NB4 (cell line): ENCODE measurements at regions not wholly inside any gene's neighbourhood (a gene's known extent, or its start where the extent isn't known, plus 50 kb on each side); places are given as distances from the start of the nearest gene placed in this dataset.

Source experiments
- POLR2A ChIP-seq: IDR thresholded peaks from 2 replicates; pipeline ENCODE4 v1.6.1; 2011; ENCODE audit warnings: mild to moderate bottlenecking; ENCODE audit not compliant: insufficient read length; ENCODE audit errors: extremely low read depth
- TF ChIP-seq, protein P1 (sequence below): IDR thresholded peaks from one replicate; pipeline ENCODE4 v1.5.1; 2012; ENCODE audit warnings: low read depth, low read length
- TF ChIP-seq, protein P2 (sequence below): IDR thresholded peaks from 2 replicates; pipeline ENCODE4 v1.6.1; 2011; ENCODE audit warnings: low read depth, low read length

DNA sequence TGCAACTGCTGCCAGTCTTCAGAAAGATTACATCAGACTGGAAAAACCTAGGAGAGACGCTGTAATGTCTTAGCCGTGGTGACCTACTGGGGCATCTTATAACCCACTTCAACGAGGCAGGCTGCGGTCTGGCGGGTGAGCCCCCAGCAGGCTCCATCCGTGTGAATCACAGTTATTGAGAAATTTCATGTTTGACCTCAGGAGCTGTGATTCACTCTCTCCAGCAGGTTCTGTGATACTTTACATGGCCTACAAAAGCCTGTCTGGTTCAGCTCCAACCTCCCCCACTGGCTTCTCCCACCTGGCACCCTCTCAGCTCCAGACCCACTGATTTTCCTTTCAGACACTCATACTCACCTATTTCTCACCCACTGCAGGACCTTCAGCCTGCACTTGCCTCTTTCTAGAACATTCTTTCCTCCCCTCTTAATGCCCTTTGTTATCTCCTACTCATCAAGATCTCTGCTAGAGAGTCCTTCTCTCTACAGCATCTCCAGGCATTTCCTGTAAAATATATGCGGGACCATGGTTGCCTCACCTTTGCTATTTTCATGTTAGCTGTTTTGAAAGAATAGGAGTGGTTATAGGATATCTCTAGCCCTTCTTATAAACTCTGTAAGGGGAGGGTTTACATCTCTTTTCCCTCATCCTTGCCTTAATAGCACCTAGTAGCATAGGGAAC, 227.9 kb downstream of the MAF start:
- TF ChIP-seq, protein P1, sequence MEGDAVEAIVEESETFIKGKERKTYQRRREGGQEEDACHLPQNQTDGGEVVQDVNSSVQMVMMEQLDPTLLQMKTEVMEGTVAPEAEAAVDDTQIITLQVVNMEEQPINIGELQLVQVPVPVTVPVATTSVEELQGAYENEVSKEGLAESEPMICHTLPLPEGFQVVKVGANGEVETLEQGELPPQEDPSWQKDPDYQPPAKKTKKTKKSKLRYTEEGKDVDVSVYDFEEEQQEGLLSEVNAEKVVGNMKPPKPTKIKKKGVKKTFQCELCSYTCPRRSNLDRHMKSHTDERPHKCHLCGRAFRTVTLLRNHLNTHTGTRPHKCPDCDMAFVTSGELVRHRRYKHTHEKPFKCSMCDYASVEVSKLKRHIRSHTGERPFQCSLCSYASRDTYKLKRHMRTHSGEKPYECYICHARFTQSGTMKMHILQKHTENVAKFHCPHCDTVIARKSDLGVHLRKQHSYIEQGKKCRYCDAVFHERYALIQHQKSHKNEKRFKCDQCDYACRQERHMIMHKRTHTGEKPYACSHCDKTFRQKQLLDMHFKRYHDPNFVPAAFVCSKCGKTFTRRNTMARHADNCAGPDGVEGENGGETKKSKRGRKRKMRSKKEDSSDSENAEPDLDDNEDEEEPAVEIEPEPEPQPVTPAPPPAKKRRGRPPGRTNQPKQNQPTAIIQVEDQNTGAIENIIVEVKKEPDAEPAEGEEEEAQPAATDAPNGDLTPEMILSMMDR: no peak
- TF ChIP-seq, protein P2, sequence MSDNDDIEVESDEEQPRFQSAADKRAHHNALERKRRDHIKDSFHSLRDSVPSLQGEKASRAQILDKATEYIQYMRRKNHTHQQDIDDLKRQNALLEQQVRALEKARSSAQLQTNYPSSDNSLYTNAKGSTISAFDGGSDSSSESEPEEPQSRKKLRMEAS: no peak
- TF ChIP-seq POLR2A: no peak
